ENCODE measurements at regions not wholly inside any gene's neighbourhood (a gene's known extent, or its start where the extent isn't known, plus 50 kb on each side); places are given as distances from the start of the nearest gene placed in this dataset.

GRCh38 chr12:107418981-107419380 lies 266.6 kb upstream of the PWP1 start:
- H3K36me3 ChIP-seq (replicated peaks in 1 of 2; ENCODE audit: insufficient read depth in 1 of 2, low read depth in 2 of 2): no peaks in the 10 kb centered on the region
- H3K4me3 ChIP-seq: no peak overlapping the region
- no peaks in the 10 kb centered on the region for H3K9me3 ChIP-seq
- DNase-seq: no peak
- TF ChIP-seq CTCF (IDR thresholded peaks at IDR 0.05) (no peak), POLR2A (IDR thresholded peaks at IDR 0.05) (no peak)
- no peaks in the 10 kb centered on the region for H3K27me3 ChIP-seq
- H3K27ac ChIP-seq: no peak overlapping the region
- ATAC-seq: no peak
- intact Hi-C loops (cut with DNase I): no loop called here
- H3K4me1 ChIP-seq: no peaks in the 10 kb centered on the region

- H3K4me3 ChIP-seq: no peak overlapping the region
- no peaks in the 10 kb centered on the region for H3K36me3 ChIP-seq (replicated peaks in 1 of 2; ENCODE audit: insufficient read depth in 1 of 2, low read depth in 2 of 2)
- H3K27ac ChIP-seq: no peak overlapping the region
- DNase-seq (no peak), ATAC-seq (no peak)
- intact Hi-C loops (cut with DNase I): no loop called here
- no peaks in the 10 kb centered on the region for H3K27me3 ChIP-seq
- no peaks in the 10 kb centered on the region for H3K4me1 ChIP-seq
- TF ChIP-seq POLR2A (IDR thresholded peaks at IDR 0.05) (no peak), CTCF (IDR thresholded peaks at IDR 0.05) (no peak)
- no peaks in the 10 kb centered on the region for H3K9me3 ChIP-seq
- WGBS, 2 donors: 38 to 59% methylated on average over 5 of the region's 5 CpGs
Measured at GRCh38 chr12:107423531-107423930, 262.1 kb upstream of the PWP1 start.

DNA sequence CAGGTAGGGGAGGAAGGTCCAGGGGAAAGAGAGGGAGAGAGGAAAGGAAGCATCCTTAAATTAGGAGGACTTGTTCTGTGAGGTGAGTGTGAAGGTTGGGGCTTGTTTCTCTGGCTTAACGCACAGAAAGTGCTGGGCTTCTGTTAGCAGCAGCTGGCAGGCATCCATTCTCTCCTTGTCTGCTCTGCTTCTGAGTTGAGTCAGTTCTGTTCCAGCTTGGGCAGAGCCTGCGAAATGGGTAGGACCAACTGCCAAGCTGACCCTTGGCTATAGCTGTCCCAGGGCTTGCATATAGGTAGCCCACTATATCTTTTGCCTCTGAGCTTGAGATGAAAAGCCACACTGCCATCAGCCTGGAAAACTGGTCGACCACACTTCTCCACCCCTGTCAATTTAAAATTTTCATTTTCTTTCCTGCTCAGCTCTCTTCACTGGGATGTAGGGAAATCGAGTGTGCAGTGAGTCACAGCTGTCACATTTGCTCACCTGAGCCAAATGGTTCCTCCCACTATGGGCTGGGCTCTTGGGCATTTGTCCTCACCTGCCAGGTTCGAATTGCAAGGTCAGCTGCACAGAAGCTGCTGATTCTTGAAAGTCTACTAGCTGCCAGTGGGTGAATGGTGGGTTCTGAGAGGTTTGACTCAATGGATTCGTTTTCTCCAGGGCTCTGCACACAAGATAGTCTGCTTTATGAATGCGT lies 256.4 kb upstream of the PWP1 start:
- Histone ChIP-seq H3K4me3 (no peak overlapping the region), H3K27me3 (no peaks in the 10 kb centered on the region), H3K4me1 (no peaks in the 10 kb centered on the region), H3K27ac (no peak overlapping the region), H3K36me3 (replicated peaks in 1 of 2; ENCODE audit: insufficient read depth in 1 of 2, low read depth in 2 of 2) (no peaks in the 10 kb centered on the region), H3K9me3 (no peaks in the 10 kb centered on the region)
- ATAC-seq (peak; percentile 66), DNase-seq (peak; percentile 31 to 61 (median 54))
- no peak for TF ChIP-seq CTCF (IDR thresholded peaks at IDR 0.05)
- TF ChIP-seq POLR2A (IDR thresholded peaks at IDR 0.05): no peak
- intact Hi-C loops (cut with DNase I): no loop called here
- 39 to 41% methylated on average over 6 to 7 of the region's 7 CpGs for WGBS, 2 donors

DNA sequence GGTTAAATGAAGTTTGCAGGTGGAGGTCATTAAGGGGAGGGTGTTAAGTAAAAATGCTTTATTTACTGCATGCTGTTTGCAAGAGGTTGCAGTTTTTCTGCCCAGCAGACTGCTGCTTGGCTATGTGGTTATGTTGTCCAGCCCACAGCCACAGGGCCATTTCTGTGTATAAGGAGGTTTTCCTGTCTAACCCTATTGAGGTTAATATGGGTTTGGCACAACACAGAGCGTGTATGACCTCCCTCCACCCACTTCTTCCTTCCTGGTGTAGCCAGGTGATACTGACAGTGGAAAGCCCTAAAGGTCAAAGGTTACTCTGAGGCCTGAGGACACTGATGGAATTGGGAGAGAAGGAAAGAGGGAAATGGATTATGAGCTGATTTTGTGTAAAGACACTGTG lies 253.7 kb upstream of the PWP1 start:
- Histone ChIP-seq H3K4me3 (no peak overlapping the region), H3K36me3 (replicated peaks in 1 of 2; ENCODE audit: insufficient read depth in 1 of 2, low read depth in 2 of 2) (no peaks in the 10 kb centered on the region), H3K4me1 (no peaks in the 10 kb centered on the region), H3K27ac (no peak overlapping the region), H3K27me3 (no peaks in the 10 kb centered on the region), H3K9me3 (no peaks in the 10 kb centered on the region)
- no peak for ATAC-seq
- 62 to 73% methylated on average over 1 of the region's 1 CpG for WGBS, 2 donors
- TF ChIP-seq CTCF (IDR thresholded peaks at IDR 0.05) (no peak), POLR2A (IDR thresholded peaks at IDR 0.05) (no peak)
- intact Hi-C loops (cut with DNase I): no loop called here
- DNase-seq: no peak

GRCh38 chr12:107435072-107435471 lies 250.5 kb upstream of the PWP1 start:
- Histone ChIP-seq H3K36me3 (replicated peaks in 1 of 2; ENCODE audit: insufficient read depth in 1 of 2, low read depth in 2 of 2) (no peaks in the 10 kb centered on the region), H3K27me3 (no peaks in the 10 kb centered on the region), H3K9me3 (no peaks in the 10 kb centered on the region), H3K4me1 (no peaks in the 10 kb centered on the region), H3K4me3 (no peak overlapping the region), H3K27ac (no peak overlapping the region)
- intact Hi-C loops (cut with DNase I): no loop called here
- 80 to 82% methylated on average over 3 of the region's 3 CpGs for WGBS, 2 donors
- no peak for DNase-seq
- no peak for ATAC-seq
- TF ChIP-seq CTCF (IDR thresholded peaks at IDR 0.05) (no peak), POLR2A (IDR thresholded peaks at IDR 0.05) (no peak)

Measured in body of pancreas (tissue), 4 donors.